SU-DHL-6 (cell line): ENCODE measurements at regions not wholly inside any gene's neighbourhood (a gene's known extent, or its start where the extent isn't known, plus 50 kb on each side); places are given as distances from the start of the nearest gene placed in this dataset.

Experiments
- H2AFZ ChIP-seq: fragments of 200-600 bp; sonication (generic); 2 replicates; pipeline ENCODE4 v1.6.1; 2014; ENCODE audit warnings: low read depth, mild to moderate bottlenecking, moderate library complexity, mixed read lengths, antibody characterized with exemption, low read length; ENCODE audit not compliant: severe bottlenecking
- H3F3A ChIP-seq: fragments of 200-600 bp; shearing (Covaris generic); 2 replicates; pipeline ENCODE4 v1.6.0; 2016; ENCODE audit warnings: antibody characterized with exemption, mild to moderate bottlenecking; ENCODE audit not compliant: insufficient read depth
- H3K27ac ChIP-seq: fragments of 200-600 bp; sonication (generic); 2 replicates; pipeline ENCODE4 v1.5.1; 2016; ENCODE audit warnings: low read depth, mild to moderate bottlenecking, low read length, moderate library complexity, mixed read lengths
- H3K27me3 ChIP-seq: fragments of 200-600 bp; sonication (generic), shearing (Covaris generic); 2 replicates; pipeline ENCODE4 v1.6.0; 2014; ENCODE audit warnings: mild to moderate bottlenecking, low read length
- H3K36me3 ChIP-seq: fragments of 200-600 bp; sonication (generic); 2 replicates; pipeline ENCODE4 v1.6.1; 2014; ENCODE audit warnings: mild to moderate bottlenecking, low read length, mixed read lengths
- H3K4me2 ChIP-seq: fragments of 300-600, 200-600 bp; shearing (Covaris generic), sonication (generic); 2 replicates; pipeline ENCODE4 v1.6.0; 2014; ENCODE audit warnings: low read length, low read depth, mild to moderate bottlenecking; ENCODE audit not compliant: poor library complexity, severe bottlenecking
- H3K4me3 ChIP-seq: fragments of 200-600 bp; sonication (generic); 2 replicates; pipeline ENCODE4 v1.5.1; 2014; ENCODE audit warnings: antibody characterized with exemption, low read length, mild to moderate bottlenecking, mixed read lengths; ENCODE audit not compliant: insufficient read depth, poor library complexity, severe bottlenecking
- H3K79me2 ChIP-seq: fragments of 200-600 bp; sonication (generic); 2 replicates; pipeline ENCODE4 v1.6.1; 2014; ENCODE audit warnings: mild to moderate bottlenecking, low read length, moderate library complexity; ENCODE audit not compliant: insufficient read depth
- H3K9ac ChIP-seq: fragments of 200-600 bp; sonication (generic); 2 replicates; pipeline ENCODE4 v1.7.0; 2014; ENCODE audit warnings: mild to moderate bottlenecking, low read length
- H3K9me2 ChIP-seq: fragments of 200-600 bp; sonication (generic); replicated peaks from 2 replicates; pipeline ENCODE4 v1.6.1; 2014; ENCODE audit warnings: low read length; ENCODE audit not compliant: insufficient read depth
- H3K9me3 ChIP-seq: fragments of 200-600 bp; sonication (generic); 2 replicates; pipeline ENCODE4 v1.6.1; 2014; ENCODE audit warnings: low read length, mixed read lengths; ENCODE audit not compliant: insufficient read depth
- H4K20me1 ChIP-seq: fragments of 200-600 bp; sonication (generic); 2 replicates; pipeline ENCODE4 v1.6.1; 2014; ENCODE audit warnings: low read depth, mild to moderate bottlenecking, antibody characterized with exemption, low read length, moderate library complexity, mixed read lengths
- EZH2phosphoT487 ChIP-seq: fragments of 200-600 bp; sonication (generic), shearing (Covaris generic); conservative IDR thresholded peaks from 2 replicates; pipeline ENCODE4 v1.6.1; 2018; ENCODE audit warnings: mild to moderate bottlenecking, antibody characterized with exemption, low read length, moderate library complexity, mixed read lengths
- TF ChIP-seq, protein P1 (sequence below): fragments of 200-600 bp; sonication (generic); IDR thresholded peaks from one replicate; pipeline ENCODE4 v1.5.1; 2017; ENCODE audit warnings: antibody characterized with exemption, mild to moderate bottlenecking, low read length, moderate library complexity; ENCODE audit not compliant: insufficient read depth, poor library complexity, severe bottlenecking

DNA sequence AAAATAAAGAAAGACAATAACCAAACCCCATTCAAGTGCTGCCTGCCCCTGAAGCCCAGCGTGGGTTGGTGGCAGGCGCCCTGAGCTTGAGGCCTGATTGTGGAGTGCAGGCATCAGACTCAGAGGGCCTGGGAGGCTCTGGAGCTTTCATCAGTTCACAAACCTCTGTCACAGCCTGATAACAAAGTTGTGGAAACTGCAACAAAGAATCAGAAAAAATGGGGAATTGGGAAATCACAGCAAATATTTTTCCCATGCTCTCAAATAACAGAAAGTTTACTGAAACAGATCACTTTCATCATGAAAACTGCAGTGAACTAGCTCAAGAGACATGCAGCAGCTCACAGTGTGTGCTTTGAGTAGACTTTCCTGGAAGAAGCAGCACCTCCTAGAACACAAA, 793.6 kb downstream of the UQCRFS1 start:
- no peaks in the 10 kb centered on the region for H3K79me2 ChIP-seq
- no peak overlapping the region for H3K9ac ChIP-seq
- H3K27ac ChIP-seq = no peak overlapping the region
- H2AFZ ChIP-seq = no peak overlapping the region
- no peaks in the 10 kb centered on the region for H3K9me2 ChIP-seq
- no peaks in the 10 kb centered on the region for H3F3A ChIP-seq
- H3K4me2 ChIP-seq = no peak overlapping the region
- no peak overlapping the region for H3K4me3 ChIP-seq
- TF ChIP-seq EZH2phosphoT487 = no peak
- TF ChIP-seq, protein P1, sequence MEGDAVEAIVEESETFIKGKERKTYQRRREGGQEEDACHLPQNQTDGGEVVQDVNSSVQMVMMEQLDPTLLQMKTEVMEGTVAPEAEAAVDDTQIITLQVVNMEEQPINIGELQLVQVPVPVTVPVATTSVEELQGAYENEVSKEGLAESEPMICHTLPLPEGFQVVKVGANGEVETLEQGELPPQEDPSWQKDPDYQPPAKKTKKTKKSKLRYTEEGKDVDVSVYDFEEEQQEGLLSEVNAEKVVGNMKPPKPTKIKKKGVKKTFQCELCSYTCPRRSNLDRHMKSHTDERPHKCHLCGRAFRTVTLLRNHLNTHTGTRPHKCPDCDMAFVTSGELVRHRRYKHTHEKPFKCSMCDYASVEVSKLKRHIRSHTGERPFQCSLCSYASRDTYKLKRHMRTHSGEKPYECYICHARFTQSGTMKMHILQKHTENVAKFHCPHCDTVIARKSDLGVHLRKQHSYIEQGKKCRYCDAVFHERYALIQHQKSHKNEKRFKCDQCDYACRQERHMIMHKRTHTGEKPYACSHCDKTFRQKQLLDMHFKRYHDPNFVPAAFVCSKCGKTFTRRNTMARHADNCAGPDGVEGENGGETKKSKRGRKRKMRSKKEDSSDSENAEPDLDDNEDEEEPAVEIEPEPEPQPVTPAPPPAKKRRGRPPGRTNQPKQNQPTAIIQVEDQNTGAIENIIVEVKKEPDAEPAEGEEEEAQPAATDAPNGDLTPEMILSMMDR = no peak
- H3K27me3 ChIP-seq = no peaks in the 10 kb centered on the region
- H3K9me3 ChIP-seq = no peaks in the 10 kb centered on the region
- no peaks in the 10 kb centered on the region for H3K36me3 ChIP-seq
- no peaks in the 10 kb centered on the region for H4K20me1 ChIP-seq

DNA sequence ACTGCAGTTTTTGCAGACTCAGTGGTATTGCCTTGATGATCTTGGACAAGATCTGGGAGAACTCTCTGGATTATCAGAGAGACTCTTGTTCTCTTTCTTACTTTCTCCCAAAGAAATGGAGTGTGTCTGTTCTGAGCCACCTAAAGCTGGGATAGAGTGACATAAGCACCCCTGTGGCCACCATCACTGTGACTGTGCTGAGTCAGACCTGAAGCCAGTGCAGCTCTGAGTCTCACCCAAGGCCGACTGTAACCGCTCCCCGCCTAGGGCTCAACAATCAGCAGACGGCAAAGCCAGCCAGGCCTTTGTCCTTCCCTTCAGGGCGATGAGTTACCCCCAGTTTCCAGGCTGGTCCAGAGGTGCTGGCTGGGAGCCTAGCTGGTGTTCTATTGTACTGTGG, 795.6 kb downstream of the UQCRFS1 start:
- no peaks in the 10 kb centered on the region for H3K36me3 ChIP-seq
- no peak overlapping the region for H2AFZ ChIP-seq
- no peak overlapping the region for H3K4me3 ChIP-seq
- H3K79me2 ChIP-seq = no peaks in the 10 kb centered on the region
- no peaks in the 10 kb centered on the region for H3K9me3 ChIP-seq
- no peaks in the 10 kb centered on the region for H3K27me3 ChIP-seq
- TF ChIP-seq, protein P1 = no peak
- no peak for TF ChIP-seq EZH2phosphoT487
- H3F3A ChIP-seq = no peaks in the 10 kb centered on the region
- H3K4me2 ChIP-seq = no peak overlapping the region
- no peaks in the 10 kb centered on the region for H4K20me1 ChIP-seq
- no peak overlapping the region for H3K9ac ChIP-seq
- no peaks in the 10 kb centered on the region for H3K9me2 ChIP-seq
- H3K27ac ChIP-seq = no peak overlapping the region

DNA sequence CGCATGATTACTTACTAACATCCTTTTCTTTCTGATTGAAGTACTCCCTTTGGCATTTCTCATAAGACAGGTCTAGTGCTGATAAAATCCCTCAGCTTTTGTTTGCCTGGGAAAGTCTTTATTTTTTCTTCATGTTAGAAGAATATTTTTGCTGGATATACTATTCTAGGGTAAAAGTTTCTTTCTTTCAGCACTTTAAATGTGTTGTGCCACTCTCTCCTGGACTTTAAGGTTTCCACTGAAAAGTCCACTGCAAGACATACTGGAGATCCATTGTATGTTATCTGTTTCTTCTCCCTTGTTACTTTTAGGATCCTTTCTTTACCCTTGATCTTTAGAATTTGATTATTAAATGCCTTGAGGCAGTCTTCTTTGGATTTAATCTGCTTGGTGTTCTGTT, 796.7 kb downstream of the UQCRFS1 start:
- Histone ChIP-seq H3K27me3 (no peaks in the 10 kb centered on the region), H3K9me2 (no peaks in the 10 kb centered on the region), H3K36me3 (no peaks in the 10 kb centered on the region), H3K27ac (no peak overlapping the region), H3K79me2 (no peaks in the 10 kb centered on the region), H3K9me3 (no peaks in the 10 kb centered on the region), H3K4me2 (no peak overlapping the region), H3K9ac (no peak overlapping the region), H4K20me1 (no peaks in the 10 kb centered on the region), H3F3A (no peaks in the 10 kb centered on the region), H2AFZ (no peak overlapping the region), H3K4me3 (no peak overlapping the region)
- TF ChIP-seq, protein P1 = no peak
- TF ChIP-seq EZH2phosphoT487 = no peak

DNA sequence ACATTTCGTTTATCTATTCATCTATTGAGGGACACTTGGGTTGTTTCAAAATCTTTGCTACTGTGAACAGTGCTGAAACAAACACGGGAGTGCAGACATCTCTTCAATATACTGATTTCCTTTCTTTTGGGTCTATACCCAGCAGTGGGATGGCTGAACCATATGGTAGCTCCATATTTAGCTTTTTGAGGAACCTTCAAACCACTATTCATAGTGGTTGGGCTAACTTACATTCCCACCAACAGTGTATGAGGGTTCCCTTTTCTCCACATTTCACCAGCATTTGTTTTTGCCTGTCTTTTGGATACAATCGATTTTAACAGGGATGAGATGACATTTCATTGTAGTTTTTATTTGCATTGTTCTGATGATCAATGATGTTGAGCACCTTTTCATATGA, 798.2 kb downstream of the UQCRFS1 start:
- Histone ChIP-seq H3K9me2 (no peaks in the 10 kb centered on the region), H3K27ac (no peak overlapping the region), H3K4me3 (no peak overlapping the region), H3K9ac (no peak overlapping the region), H3K36me3 (no peaks in the 10 kb centered on the region), H3K79me2 (no peaks in the 10 kb centered on the region), H3K27me3 (no peaks in the 10 kb centered on the region), H2AFZ (no peak overlapping the region), H3K9me3 (no peaks in the 10 kb centered on the region), H3K4me2 (no peak overlapping the region), H3F3A (no peaks in the 10 kb centered on the region), H4K20me1 (no peaks in the 10 kb centered on the region)
- TF ChIP-seq, protein P1 = no peak
- no peak for TF ChIP-seq EZH2phosphoT487
